ENCODE measurements at regions not wholly inside any gene's neighbourhood (a gene's known extent, or its start where the extent isn't known, plus 50 kb on each side); places are given as distances from the start of the nearest gene placed in this dataset.

DNA sequence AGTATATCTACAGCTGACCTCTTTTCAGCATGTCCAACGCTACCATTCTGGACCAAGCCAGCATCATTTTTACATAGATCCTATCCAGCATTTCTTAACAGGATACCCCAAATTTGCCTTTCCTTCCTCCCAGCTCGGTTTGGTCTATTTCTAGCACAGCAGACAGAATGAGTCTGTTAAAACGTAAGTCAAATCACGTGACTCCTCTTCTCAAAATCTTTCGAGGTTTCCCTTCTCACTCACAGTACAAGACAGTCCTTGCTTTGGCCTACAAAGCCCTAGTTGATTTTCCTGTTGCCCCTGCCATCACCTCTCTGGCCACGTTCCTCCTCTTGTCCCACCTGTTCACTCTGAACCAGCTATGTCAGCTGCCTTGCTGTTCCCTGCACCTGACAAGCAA lies 711.7 kb downstream of the SORCS3 start:
- TF ChIP-seq CTCF (IDR thresholded peaks at IDR 0.05): no peak
- no peak for TF ChIP-seq POLR2A (IDR thresholded peaks at IDR 0.05)

Data from lower leg skin (tissue), 3 donors.